ENCODE measurements at regions not wholly inside any gene's neighbourhood (a gene's known extent, or its start where the extent isn't known, plus 50 kb on each side); places are given as distances from the start of the nearest gene placed in this dataset.

GRCh38 chr3:162742159-162742717 lies 1245.6 kb downstream of the OTOL1 start:
- TF ChIP-seq CTCF (IDR thresholded peaks at IDR 0.05; ENCODE audit: borderline replicate concordance): no peak
- H3K27me3 ChIP-seq (ENCODE audit: low read depth): no peaks in the 10 kb centered on the region
- H3K4me1 ChIP-seq: no peaks in the 10 kb centered on the region
- no peak overlapping the region for H3K27ac ChIP-seq (replicated peaks)
- intact Hi-C loops (cut with micrococcal nuclease): no loop called here
- no peak overlapping the region for H3K4me3 ChIP-seq
- no peaks in the 10 kb centered on the region for H3K36me3 ChIP-seq
- DNase-seq: no peak
- peaks cover 3% of the 10 kb centered on the region for H3K9me3 ChIP-seq (replicated peaks)

- no peaks in the 10 kb centered on the region for H3K36me3 ChIP-seq
- TF ChIP-seq CTCF (IDR thresholded peaks at IDR 0.05; ENCODE audit: borderline replicate concordance): no peak
- intact Hi-C loops (cut with micrococcal nuclease): no loop called here
These were observed 1246.5 kb downstream of the OTOL1 start for GRCh38 chr3:162743091-162743490.

GRCh38 chr3:162760789-162761188 lies 1264.2 kb downstream of the OTOL1 start:
- Histone ChIP-seq H3K27ac (replicated peaks) (no peak overlapping the region), H3K4me1 (no peaks in the 10 kb centered on the region), H3K27me3 (ENCODE audit: low read depth) (no peaks in the 10 kb centered on the region), H3K4me3 (no peak overlapping the region), H3K9me3 (replicated peaks) (peaks cover 8% of the 10 kb centered on the region), H3K36me3 (no peaks in the 10 kb centered on the region)
- DNase-seq: no peak
- intact Hi-C loops (cut with micrococcal nuclease): no loop called here
- TF ChIP-seq CTCF (IDR thresholded peaks at IDR 0.05; ENCODE audit: borderline replicate concordance): no peak

More at GRCh38 chr3:162743091-162743490, 1246.5 kb downstream of the OTOL1 start:
- H3K4me3 ChIP-seq: no peak overlapping the region
- no peak overlapping the region for H3K27ac ChIP-seq (replicated peaks)
- H3K27me3 ChIP-seq (ENCODE audit: low read depth): no peaks in the 10 kb centered on the region
- H3K9me3 ChIP-seq (replicated peaks): peaks cover 12% of the 10 kb centered on the region
- DNase-seq: no peak
- no peaks in the 10 kb centered on the region for H3K4me1 ChIP-seq

- peaks cover 15% of the 10 kb centered on the region for H3K9me3 ChIP-seq (replicated peaks)
- no peaks in the 10 kb centered on the region for H3K27me3 ChIP-seq (ENCODE audit: low read depth)
- no peaks in the 10 kb centered on the region for H3K4me1 ChIP-seq
- H3K27ac ChIP-seq (replicated peaks): no peak overlapping the region
- H3K36me3 ChIP-seq: no peaks in the 10 kb centered on the region
- DNase-seq: no peak
- no peak overlapping the region for H3K4me3 ChIP-seq
- intact Hi-C loops (cut with micrococcal nuclease): no loop called here
- TF ChIP-seq CTCF (IDR thresholded peaks at IDR 0.05; ENCODE audit: borderline replicate concordance): no peak
These were observed 1267.6 kb downstream of the OTOL1 start for GRCh38 chr3:162764051-162764807.

- no peak overlapping the region for H3K27ac ChIP-seq (replicated peaks)
- peaks cover 15% of the 10 kb centered on the region for H3K9me3 ChIP-seq (replicated peaks)
- H3K27me3 ChIP-seq (ENCODE audit: low read depth): no peaks in the 10 kb centered on the region
- intact Hi-C loops (cut with micrococcal nuclease): no loop called here
- no peak for TF ChIP-seq CTCF (IDR thresholded peaks at IDR 0.05; ENCODE audit: borderline replicate concordance)
- no peak overlapping the region for H3K4me3 ChIP-seq
- H3K36me3 ChIP-seq: no peaks in the 10 kb centered on the region
- no peaks in the 10 kb centered on the region for H3K4me1 ChIP-seq
- DNase-seq: no peak
These were observed 1268.1 kb downstream of the OTOL1 start for GRCh38 chr3:162764808-162765071.
